HG03064 (cell line): ENCODE measurements at regions not wholly inside any gene's neighbourhood (a gene's known extent, or its start where the extent isn't known, plus 50 kb on each side); places are given as distances from the start of the nearest gene placed in this dataset.
"Not testable (repeated sequence)": the region's sequence is repeated elsewhere in the genome, so short reads cannot be mapped to it uniquely, and the experiment has no call there.

Experiments used
- ATAC-seq: cut with Tn5 transposase; IDR thresholded peaks from one replicate; pipeline ENCODE4 v1.9.1; 2021; ENCODE audit warnings: low read depth; ENCODE audit not compliant: unreplicated experiment

DNA sequence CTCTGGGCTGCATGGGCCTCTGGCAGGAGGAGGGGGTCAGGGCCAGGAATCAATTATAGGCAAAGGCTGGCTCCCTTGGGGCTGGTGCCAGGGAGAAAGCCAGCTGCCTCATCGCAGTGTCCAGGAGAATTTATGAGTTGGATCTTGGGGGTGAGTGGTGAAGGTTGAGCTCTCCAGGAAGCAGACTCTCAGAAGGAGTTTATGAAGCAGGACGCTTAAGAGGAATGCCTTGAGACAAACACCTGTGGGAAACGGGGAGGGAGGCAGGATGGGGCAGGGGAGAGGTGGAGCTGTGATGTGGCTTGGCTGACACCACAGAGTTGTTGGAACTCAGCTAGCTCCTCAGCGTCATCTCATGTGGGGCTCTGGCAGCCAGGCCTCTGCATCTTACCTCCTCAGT lies 428.5 kb downstream of the RPS24 start:
- no peak for ATAC-seq

GRCh38 chr10:78462726-78463228 lies 429.1 kb downstream of the RPS24 start:
- ATAC-seq: no peak

DNA sequence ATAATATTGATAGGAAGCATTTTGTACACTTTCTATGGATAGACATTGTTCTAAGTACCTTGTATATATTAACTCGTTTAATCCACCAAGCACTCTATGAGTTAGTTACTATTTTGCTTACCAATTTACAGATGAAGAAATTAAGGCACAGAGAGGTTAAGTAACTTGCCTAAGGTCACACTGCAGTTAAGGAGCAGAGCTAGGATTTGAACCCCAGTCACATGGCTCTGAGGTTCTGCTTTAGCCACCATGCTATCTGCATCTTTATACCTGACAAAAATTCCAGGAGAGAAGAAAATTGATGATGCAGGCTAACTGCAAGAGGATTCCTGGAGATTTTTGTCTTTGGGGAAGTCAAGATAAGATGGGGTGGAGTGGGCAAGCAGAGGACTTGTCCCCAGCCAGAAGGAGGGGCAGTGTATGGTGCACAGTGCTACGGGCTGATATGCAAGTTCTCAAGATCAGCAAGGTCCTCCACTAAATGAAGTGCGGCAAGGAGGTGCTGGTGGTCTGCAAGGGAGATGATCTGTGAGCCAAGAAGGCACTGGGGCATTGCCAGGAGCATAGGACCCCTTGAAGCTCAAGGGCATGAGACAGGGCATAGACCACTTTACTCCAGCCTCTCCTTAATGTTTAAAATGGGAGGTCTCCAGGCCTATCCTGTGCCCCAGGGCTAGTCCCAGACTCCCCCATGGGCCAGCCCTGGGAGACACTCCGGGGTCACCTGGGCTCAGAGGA lies 430.6 kb downstream of the RPS24 start:
- ATAC-seq: no peak

- no peak for ATAC-seq
These were observed 431.2 kb downstream of the RPS24 start for GRCh38 chr10:78464856-78465267.

GRCh38 chr10:78465431-78465830 lies 431.8 kb downstream of the RPS24 start:
- no peak for ATAC-seq

DNA sequence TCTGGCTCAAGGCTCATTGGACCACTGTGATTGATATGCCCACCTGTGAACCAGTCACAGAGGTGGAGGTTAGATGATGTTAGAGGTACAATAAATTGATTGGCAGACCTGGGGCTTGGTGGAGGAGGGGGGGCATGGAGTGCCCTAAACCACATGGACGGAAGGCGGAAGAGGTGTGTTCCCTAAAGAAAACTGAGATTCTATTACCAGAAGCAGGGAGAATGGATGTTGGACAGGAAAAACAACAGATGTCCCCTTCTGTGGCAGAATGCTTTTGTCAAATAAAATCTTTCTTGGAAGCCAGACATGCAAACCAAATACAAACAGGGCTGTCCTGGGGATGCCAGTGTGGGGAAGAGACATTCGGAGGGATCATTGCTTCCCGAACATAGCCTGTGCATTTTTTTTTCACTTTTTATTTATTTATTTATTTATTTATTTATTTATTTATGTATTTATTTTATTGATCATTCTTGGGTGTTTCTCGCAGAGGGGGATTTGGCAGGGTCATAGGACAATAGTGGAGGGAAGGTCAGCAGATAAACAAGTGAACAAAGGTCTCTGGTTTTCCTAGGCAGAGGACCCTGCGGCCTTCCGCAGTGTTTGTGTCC lies 433.9 kb downstream of the RPS24 start:
- ATAC-seq: no peak

GRCh38 chr10:78468731-78469130 lies 435.1 kb downstream of the RPS24 start:
- ATAC-seq: not testable (repeated sequence)

- no peak for ATAC-seq
These were observed 436.8 kb downstream of the RPS24 start for GRCh38 chr10:78470267-78471103.

GRCh38 chr10:78471326-78471722 lies 437.7 kb downstream of the RPS24 start:
- ATAC-seq: no peak

DNA sequence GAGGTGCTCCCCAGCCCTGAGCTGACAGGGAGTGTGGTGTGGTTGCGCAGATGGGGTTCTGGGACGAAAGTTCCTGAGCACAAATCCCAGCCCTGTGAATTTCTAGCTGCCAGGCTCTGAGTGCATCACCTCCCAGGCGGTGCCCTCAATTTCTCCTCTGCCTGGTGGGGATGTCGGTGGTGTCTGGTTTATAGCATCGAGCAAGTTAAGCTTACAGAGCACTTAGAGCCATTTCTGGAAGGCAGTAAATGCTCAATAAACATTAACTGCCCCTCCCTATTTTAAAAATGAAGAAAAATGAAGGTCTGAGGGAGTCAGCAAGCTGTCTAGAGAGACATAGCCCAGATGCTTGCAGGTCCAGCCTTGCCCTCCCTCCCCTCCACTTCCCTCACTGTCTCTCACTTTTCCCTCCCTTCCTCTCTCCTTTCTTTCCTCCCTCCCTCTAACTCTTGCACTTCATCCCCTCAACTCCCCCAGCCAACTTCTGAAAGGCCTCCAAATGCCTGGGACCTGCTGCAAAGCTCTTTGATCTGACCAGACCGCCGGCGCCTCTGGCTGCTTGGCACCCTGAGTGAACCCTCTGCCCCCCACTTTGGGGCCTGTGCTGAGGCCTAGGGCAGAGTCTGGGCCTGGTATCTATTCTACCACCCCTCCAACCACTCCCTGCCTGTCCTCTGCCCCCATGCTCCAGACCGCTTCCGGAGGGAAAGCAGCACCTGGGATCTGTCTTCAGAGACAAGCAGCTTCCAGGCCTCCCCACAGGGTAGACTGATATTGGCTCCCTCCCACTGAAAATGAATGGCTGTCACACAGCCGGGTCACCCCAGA lies 438.3 kb downstream of the RPS24 start:
- no peak for ATAC-seq

GRCh38 chr10:78472551-78472890 lies 438.9 kb downstream of the RPS24 start:
- no peak for ATAC-seq

DNA sequence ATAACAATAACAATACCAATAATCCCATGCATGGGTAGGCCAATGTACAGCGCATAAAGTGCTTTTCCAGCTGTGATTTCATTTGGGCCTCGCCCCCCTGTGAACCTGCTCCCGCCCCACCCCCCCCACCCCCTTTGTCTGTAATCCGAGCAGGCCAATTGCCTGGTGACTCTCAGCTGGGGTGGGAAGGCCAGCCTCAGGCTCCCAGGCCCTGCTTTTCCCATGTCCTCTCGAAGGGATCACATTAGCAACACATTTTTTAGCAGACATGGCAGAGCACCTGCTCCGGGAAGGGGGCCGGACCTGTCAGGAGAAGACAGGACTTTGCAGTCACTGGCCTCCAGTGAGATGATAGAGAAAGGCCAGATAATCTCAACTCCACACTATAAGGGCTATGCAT lies 439.3 kb downstream of the RPS24 start:
- ATAC-seq: no peak

GRCh38 chr10:78474743-78475142 lies 441.1 kb downstream of the RPS24 start:
- no peak for ATAC-seq

GRCh38 chr10:78475437-78475836 lies 441.8 kb downstream of the RPS24 start:
- no peak for ATAC-seq

DNA sequence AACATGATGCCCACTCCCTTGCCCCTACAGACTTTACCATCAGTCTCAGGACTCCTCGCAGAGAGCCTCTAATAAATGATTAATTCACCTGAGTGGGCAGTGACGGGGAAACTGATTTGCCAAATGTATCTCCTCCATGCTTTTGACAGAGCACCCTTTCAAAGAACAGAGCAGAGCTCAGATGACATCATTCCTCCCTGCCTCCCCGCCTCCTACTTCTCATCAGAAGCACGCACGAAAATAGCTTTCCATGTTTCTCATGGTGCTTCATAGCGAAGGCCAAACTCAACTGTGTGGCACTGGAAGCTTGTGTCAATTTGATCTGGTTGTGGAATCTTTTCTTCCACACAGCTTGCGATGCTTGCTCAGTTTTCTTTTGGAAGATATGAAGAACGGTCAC lies 442.5 kb downstream of the RPS24 start:
- ATAC-seq: no peak

DNA sequence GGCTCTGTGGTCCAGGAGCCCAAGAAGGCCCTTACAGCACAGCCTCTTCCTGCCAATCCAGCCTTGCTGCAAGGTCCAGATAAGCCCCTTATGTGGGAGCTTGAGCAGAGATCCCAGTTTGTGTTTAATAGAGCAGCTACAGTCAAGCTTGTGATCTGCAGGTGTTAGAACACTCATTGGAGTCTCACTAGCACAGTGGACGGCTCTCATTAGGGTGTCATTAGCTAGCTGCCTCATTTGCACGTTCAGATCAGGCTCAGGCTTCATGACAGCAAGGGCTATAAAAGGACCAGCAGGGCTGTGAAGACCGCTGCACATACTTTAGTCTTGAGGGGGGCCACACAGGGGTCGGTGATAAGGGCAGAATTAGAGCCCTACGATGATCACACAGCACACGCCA lies 443.2 kb downstream of the RPS24 start:
- ATAC-seq: no peak

DNA sequence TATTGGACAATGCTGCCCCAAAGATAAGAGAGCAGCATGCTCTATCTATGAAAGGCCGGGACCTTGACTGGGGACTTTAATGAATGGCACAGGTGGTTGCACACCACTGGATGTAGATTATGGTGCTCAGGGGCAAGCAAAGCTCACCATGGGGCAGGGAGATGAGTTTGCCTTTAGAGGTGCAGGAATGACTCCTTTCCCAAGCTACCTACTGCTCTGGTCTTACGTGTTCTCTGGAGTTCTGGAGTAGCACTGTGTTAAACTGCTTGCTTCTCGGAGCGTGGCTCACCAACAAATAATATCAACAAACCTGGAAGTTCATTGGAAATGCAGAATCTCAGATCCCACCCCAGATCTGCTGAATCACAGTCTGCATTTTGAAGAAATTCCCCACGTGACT lies 445.3 kb downstream of the RPS24 start:
- no peak for ATAC-seq

- ATAC-seq: no peak
These were observed 445.8 kb downstream of the RPS24 start for GRCh38 chr10:78479467-78479866.

- no peak for ATAC-seq
These were observed 448.2 kb downstream of the RPS24 start for GRCh38 chr10:78481842-78482241.

GRCh38 chr10:78483641-78484040 lies 450.0 kb downstream of the RPS24 start:
- ATAC-seq: no peak

DNA sequence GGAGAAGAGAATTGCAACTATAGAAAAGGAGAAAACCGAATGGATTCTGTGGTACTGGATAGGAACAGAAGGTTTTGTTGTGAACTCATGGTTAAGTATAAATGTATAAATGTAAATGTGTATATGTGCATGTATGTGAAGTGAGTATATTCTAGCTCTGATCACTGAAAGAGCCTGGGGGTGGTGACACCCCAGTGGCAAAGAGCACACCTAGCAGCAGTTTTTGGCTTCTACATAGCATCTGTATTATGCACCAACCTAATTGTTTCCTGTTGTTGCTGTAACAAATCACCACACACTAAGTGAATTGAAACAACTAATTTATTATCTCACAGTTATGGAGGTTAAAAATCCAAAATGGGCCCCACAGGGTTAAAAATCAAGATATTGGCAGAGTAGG lies 455.4 kb downstream of the RPS24 start:
- no peak for ATAC-seq
